ENCODE measurements at regions not wholly inside any gene's neighbourhood (a gene's known extent, or its start where the extent isn't known, plus 50 kb on each side); places are given as distances from the start of the nearest gene placed in this dataset.
A peak's percentile ranks its signal among the peaks of the same experiment; 100 is the strongest.

DNA sequence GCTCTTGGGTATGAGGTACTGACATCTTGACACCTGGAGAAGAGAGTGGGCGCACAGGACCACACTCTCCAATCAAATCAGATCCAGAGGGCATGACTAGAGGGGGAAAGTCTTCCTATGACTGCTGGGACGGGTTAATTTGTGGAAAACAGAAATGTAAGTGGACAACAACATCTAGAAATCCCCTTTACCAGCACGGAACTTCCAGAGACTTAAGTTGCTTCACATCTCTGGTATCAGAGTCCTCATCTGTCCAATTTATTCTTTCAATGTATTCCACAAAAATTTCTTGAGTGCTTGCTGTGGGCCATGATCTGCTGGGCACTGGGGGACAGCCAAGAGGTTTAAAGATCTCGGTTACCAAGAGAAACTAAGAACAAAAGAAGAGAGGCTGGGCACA, 159.2 kb downstream of the COPRS start:
- in situ Hi-C loops (cut with HindIII; ENCODE audit: low pct_ligation_motif_present, low sequenced_read_pairs): no loop called here
- H3K36me3 ChIP-seq (replicated peaks): no peaks in the 10 kb centered on the region
- H3K27ac ChIP-seq: no peak overlapping the region
- no peak overlapping the region for H3K4me3 ChIP-seq (ENCODE audit: low read depth, low read length)
- TF ChIP-seq, protein P1, sequence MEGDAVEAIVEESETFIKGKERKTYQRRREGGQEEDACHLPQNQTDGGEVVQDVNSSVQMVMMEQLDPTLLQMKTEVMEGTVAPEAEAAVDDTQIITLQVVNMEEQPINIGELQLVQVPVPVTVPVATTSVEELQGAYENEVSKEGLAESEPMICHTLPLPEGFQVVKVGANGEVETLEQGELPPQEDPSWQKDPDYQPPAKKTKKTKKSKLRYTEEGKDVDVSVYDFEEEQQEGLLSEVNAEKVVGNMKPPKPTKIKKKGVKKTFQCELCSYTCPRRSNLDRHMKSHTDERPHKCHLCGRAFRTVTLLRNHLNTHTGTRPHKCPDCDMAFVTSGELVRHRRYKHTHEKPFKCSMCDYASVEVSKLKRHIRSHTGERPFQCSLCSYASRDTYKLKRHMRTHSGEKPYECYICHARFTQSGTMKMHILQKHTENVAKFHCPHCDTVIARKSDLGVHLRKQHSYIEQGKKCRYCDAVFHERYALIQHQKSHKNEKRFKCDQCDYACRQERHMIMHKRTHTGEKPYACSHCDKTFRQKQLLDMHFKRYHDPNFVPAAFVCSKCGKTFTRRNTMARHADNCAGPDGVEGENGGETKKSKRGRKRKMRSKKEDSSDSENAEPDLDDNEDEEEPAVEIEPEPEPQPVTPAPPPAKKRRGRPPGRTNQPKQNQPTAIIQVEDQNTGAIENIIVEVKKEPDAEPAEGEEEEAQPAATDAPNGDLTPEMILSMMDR (IDR thresholded peaks at IDR 0.05; ENCODE audit: low read depth, low read length, missing control alignments): no peak
- H3K27me3 ChIP-seq (replicated peaks): no peaks in the 10 kb centered on the region
- no peak for DNase-seq

DNA sequence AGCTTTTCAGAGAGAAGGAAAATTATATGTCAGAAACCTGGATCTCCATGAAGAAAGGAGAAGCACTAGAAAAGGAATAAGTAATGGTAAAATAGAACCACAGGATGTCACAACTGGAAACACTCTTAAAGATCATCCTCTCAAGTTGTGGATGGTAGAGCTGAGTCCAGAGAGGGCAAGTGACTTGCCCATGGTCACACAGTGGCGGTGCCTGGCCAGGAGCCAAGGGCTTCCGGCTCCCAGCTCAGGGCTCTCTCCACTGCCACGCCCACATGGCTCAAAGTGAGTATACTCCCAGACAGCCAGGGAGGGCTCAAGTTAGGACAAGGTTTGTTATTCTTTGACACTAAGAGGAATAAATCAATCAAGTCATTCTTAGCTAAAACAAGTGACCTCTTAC, 159.8 kb downstream of the COPRS start:
- in situ Hi-C loops (cut with HindIII; ENCODE audit: low pct_ligation_motif_present, low sequenced_read_pairs): no loop called here
- DNase-seq: no peak
- TF ChIP-seq, protein P1 (IDR thresholded peaks at IDR 0.05; ENCODE audit: low read depth, low read length, missing control alignments): no peak
- Histone ChIP-seq H3K27me3 (replicated peaks) (no peaks in the 10 kb centered on the region), H3K27ac (no peak overlapping the region), H3K36me3 (replicated peaks) (no peaks in the 10 kb centered on the region), H3K4me3 (ENCODE audit: low read depth, low read length) (no peak overlapping the region)

DNA sequence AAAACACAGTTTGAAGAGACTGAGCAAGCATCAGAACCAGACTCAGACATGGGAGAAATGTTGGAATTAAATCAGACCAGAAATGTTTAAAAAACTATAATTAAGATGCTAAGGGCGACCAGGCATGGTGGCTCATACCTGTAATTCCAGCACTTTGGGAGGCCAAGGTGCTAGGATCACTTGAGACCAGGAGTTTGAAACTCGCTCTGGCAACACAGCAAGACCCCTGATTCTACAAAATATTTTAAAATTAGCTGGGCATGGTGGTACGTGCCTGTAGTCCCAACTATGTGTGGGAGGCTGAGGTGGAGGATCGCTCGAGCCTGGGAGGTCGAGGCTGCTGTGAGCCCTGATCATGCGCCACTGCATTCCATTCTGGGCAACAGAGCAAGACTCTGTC, 160.3 kb downstream of the COPRS start:
- DNase-seq: no peak
- no peaks in the 10 kb centered on the region for H3K27me3 ChIP-seq (replicated peaks)
- no peaks in the 10 kb centered on the region for H3K36me3 ChIP-seq (replicated peaks)
- TF ChIP-seq, protein P1 (IDR thresholded peaks at IDR 0.05; ENCODE audit: low read depth, low read length, missing control alignments): no peak
- no peak overlapping the region for H3K4me3 ChIP-seq (ENCODE audit: low read depth, low read length)
- in situ Hi-C loops (cut with HindIII; ENCODE audit: low pct_ligation_motif_present, low sequenced_read_pairs): no loop called here
- no peak overlapping the region for H3K27ac ChIP-seq

DNA sequence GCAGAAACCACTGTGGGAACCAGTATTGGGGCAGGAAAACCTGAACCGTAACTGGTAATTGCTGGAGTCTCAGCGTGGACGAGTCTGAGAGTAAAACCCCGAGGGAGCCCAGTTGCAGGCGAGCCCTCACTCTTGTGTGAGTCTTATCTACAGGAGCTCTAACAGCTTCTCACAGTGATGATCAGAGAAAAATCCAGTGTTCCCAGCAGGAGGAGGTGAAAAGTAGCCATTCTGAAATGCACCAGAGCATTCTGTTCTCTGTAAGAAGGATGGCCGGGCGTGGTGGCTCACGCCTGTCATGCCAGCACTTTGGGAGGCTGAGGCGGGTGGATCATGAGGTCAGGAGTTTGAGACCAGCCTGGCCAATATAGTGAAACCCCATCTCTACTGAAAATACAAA, 161.2 kb downstream of the COPRS start:
- H3K27ac ChIP-seq: no peak overlapping the region
- in situ Hi-C loops (cut with HindIII; ENCODE audit: low pct_ligation_motif_present, low sequenced_read_pairs): no loop called here
- H3K36me3 ChIP-seq (replicated peaks): no peaks in the 10 kb centered on the region
- no peaks in the 10 kb centered on the region for H3K27me3 ChIP-seq (replicated peaks)
- DNase-seq: no peak
- H3K4me3 ChIP-seq (ENCODE audit: low read depth, low read length): no peak overlapping the region
- TF ChIP-seq, protein P1 (IDR thresholded peaks at IDR 0.05; ENCODE audit: low read depth, low read length, missing control alignments): no peak

DNA sequence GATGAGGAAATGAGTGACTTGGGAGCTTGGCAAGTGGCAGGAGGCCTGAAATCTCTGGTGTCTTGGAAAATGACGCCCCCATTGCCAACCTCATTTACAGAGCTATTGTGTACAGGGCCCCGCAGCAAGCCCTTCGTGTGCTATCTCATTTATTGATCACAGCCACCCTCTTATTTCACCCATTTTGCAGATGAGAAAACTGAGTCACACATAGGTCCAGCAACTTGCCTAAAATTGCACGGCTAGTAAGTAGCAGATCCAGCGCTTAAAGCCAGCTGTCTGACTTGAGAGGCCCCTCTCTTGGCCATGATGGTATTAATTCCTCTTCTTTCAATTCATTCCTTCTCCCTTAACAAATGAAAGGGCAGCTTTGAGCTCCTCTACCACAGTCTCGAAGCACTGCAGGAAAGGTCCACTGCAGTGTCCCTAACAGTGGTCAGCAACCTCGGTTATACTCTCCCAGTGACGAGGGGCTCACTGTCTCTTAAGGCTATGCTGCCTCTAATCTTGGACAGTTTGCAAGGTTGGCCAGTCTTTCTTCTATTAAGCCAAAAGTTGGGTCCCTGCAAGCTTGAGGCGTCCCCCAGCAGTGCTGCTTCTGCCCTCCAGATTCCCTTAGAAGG, 162.2 kb downstream of the COPRS start:
- in situ Hi-C loops (cut with HindIII; ENCODE audit: low pct_ligation_motif_present, low sequenced_read_pairs): no loop called here
- Histone ChIP-seq H3K36me3 (replicated peaks) (no peaks in the 10 kb centered on the region), H3K4me3 (ENCODE audit: low read depth, low read length) (no peak overlapping the region), H3K27ac (no peak overlapping the region), H3K27me3 (replicated peaks) (no peaks in the 10 kb centered on the region)
- TF ChIP-seq, protein P1 (IDR thresholded peaks at IDR 0.05; ENCODE audit: low read depth, low read length, missing control alignments): no peak
- DNase-seq: no peak

DNA sequence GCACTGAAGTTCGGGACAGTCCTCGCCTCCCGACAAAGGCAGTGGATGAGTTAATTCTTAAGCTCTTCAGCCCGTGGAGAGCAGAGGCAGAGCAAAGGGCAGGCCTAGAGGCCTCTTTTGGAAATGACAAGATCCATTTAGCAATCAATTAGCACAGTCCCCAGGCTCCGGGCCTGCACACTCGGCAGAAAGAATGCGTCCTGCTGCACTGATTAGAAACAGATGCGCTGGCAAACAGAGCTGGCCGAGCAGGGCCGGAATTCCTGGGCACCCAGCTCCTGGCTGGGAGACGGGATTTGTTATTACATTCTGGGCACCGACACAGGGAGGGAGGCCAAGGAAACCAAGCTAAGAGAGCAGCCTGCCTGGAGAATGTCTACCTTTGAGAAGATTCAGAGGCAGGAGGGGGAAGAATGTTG, 162.9 kb downstream of the COPRS start:
- TF ChIP-seq, protein P1 (IDR thresholded peaks at IDR 0.05; ENCODE audit: low read depth, low read length, missing control alignments): peak; percentile 36
- no peak overlapping the region for H3K4me3 ChIP-seq (ENCODE audit: low read depth, low read length)
- peak; percentile 53 for DNase-seq
- no peak overlapping the region for H3K27ac ChIP-seq
- in situ Hi-C loops (cut with HindIII; ENCODE audit: low pct_ligation_motif_present, low sequenced_read_pairs): no loop called here
- no peaks in the 10 kb centered on the region for H3K36me3 ChIP-seq (replicated peaks)
- no peaks in the 10 kb centered on the region for H3K27me3 ChIP-seq (replicated peaks)
